Mucosa of stomach (tissue), 1 donor: ENCODE measurements at regions not wholly inside any gene's neighbourhood (a gene's known extent, or its start where the extent isn't known, plus 50 kb on each side); places are given as distances from the start of the nearest gene placed in this dataset.

ENCODE experiments used
- H3K27me3 ChIP-seq: one replicate; pipeline ENCODE4 v1.7.0; 2013; ENCODE audit warnings: mild to moderate bottlenecking, low read length; ENCODE audit not compliant: control insufficient read depth, insufficient read depth
- H3K36me3 ChIP-seq: one replicate; pipeline ENCODE4 v1.7.0; 2013; ENCODE audit warnings: low read length; ENCODE audit not compliant: control insufficient read depth, insufficient read depth
- H3K4me1 ChIP-seq: one replicate; pipeline ENCODE4 v1.7.0; 2013; ENCODE audit warnings: mild to moderate bottlenecking, low read length; ENCODE audit not compliant: control insufficient read depth, insufficient read depth
- H3K4me3 ChIP-seq: one replicate; pipeline ENCODE4 v1.7.0; 2013; ENCODE audit warnings: low read length
- H3K9ac ChIP-seq: one replicate; pipeline ENCODE4 v1.7.0; 2013; ENCODE audit warnings: mild to moderate bottlenecking, low read length, moderate library complexity
- H3K9me3 ChIP-seq: one replicate; pipeline ENCODE4 v1.7.0; 2013; ENCODE audit warnings: mild to moderate bottlenecking, low read length, moderate library complexity; ENCODE audit not compliant: control insufficient read depth
- donor health status: Pancreatic carcinoma.

DNA sequence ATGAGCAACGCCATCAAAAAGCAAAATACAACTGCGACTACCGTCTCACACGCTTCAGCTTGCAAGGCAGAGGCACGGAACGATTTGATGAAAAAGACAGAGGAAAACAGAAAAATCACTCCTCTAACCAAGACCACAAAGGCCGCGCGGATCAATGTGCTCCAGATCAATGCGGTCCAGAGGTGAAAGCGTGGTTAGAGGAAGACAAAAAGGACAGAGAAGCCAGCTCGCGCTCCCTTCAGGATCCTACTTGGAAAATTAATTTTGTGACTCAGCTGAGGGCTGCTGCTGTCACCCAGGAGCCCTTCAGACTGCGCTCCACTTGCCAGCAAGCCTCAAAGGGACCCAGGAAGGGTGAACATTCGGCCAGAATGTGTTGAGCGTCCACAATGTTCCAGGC lies 140.2 kb upstream of the RPS6KA2 start:
- H3K9ac ChIP-seq = no peak overlapping the region
- H3K9me3 ChIP-seq = no peaks in the 10 kb centered on the region
- peaks cover 6% of the 10 kb centered on the region for H3K4me1 ChIP-seq
- H3K36me3 ChIP-seq = no peaks in the 10 kb centered on the region
- H3K4me3 ChIP-seq = no peak overlapping the region
- no peaks in the 10 kb centered on the region for H3K27me3 ChIP-seq

DNA sequence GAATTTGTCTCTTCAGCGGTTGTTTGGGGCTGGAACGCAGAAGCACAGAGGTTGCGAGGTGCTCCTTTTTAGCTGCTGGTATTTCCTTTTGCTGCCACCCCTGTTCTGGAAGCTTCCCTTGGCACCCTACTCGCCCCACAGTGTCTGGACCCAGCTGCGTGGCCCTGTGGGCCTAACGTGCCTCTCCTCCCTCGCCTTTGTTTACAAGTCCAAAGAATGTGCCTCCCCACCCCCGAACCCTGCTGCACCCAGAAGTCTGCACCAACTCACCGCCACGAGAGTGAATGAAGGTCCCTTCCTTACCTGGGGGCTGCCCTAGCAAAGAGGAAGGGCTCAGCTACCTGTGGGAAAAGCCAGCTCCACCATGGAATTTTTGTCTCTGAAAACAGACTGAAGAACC lies 139.7 kb upstream of the RPS6KA2 start:
- Histone ChIP-seq H3K9me3 (no peaks in the 10 kb centered on the region), H3K4me3 (no peak overlapping the region), H3K9ac (no peak overlapping the region), H3K4me1 (peaks cover 6% of the 10 kb centered on the region), H3K27me3 (no peaks in the 10 kb centered on the region), H3K36me3 (no peaks in the 10 kb centered on the region)

DNA sequence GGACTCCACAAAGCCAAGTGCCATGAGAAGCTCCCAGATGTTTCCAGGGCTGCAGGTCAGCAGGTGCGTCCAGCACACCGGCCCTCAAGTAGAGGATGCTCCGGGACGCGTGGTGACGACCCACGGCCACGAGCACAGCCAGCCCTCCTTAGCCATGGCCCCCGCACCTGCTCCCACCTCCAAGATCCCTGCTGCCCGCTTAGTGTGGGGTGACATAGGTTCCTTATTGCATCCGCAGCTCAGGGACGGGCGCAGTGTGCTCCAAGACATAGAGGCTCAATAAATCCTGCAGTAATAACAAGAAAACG lies 138.1 kb upstream of the RPS6KA2 start:
- Histone ChIP-seq H3K4me1 (peaks cover 6% of the 10 kb centered on the region), H3K9ac (no peak overlapping the region), H3K27me3 (no peaks in the 10 kb centered on the region), H3K9me3 (no peaks in the 10 kb centered on the region), H3K36me3 (no peaks in the 10 kb centered on the region), H3K4me3 (no peak overlapping the region)

DNA sequence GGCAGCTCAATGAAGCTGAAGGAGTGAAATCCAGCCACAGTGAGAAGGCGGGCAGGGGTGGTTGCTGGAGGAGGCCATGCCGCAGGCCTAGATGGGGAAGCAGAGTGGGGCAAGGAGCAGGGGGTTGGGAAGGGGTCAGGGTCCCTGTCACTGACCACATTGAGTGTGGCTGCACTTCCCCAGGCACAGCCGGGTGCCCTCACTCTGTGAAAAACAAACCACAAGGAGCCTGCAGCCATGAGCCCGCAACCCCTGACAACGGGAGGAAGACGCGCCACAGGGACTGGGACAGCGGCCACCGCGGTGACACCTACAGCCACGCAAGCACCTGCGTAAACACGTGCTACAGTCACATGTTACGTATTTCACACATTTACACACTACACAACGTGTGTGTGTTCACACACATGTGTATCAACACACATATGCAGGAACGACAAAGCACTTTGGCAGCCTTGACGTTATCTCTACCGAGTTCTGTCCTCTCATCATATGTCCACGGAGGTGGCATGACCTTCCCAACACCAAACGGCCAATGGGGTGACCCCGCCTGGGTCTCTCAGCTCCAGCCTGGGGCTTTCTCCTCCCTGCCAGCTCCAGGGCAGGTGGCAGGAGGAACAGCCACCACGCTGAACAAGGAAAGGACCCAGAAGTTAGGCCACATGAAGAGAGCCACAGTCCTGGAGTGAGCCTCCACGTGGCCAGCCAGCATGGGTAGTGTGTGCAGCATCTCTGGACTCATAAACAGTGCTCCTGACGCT lies 137.6 kb upstream of the RPS6KA2 start:
- Histone ChIP-seq H3K4me3 (no peak overlapping the region), H3K9me3 (no peaks in the 10 kb centered on the region), H3K9ac (no peak overlapping the region), H3K4me1 (peaks cover 6% of the 10 kb centered on the region), H3K27me3 (no peaks in the 10 kb centered on the region), H3K36me3 (no peaks in the 10 kb centered on the region)

DNA sequence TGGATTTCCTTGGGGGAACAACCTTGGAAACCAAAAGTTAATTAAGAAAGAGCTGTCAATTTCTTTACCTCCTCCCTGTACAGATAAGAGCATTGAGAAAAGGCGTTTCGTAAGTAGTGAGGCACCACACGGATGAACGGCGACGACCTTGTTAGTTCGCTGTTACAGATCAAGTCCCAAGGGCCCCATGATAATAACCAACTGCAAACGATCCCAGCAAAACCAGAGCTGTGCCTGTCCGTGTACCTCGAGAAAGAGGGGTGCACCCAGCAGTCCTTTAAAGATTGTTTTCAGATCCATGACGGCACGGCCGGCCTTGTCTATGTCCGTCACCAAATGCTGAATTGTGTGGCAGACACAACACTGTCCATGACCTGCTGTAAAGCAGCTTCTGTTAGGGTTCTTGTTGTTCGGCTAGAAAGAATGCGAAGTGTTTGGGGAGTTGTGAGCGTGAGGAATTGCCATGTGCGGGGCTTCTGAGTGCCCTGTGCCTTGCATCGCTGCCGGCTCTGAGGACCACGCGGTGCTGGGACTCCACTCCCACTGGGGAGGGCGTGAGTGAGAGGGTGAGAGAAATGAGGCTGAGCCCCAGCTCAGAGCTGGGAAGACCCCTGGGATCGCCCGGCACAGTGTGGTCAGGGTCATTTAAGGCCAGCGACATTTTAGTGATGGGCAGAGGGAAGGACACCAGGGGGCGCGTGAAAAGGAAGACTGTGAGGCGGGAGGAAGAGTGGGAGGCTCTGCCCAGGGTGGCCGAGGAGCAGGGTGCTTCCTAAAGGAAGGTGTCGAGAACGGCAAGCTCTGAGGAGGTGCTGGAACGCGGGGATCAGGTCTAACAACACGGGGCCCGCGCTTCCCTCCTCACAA lies 136.8 kb upstream of the RPS6KA2 start:
- H3K27me3 ChIP-seq = no peaks in the 10 kb centered on the region
- peaks cover 6% of the 10 kb centered on the region for H3K4me1 ChIP-seq
- H3K9ac ChIP-seq = no peak overlapping the region
- H3K4me3 ChIP-seq = no peak overlapping the region
- no peaks in the 10 kb centered on the region for H3K9me3 ChIP-seq
- H3K36me3 ChIP-seq = no peaks in the 10 kb centered on the region

DNA sequence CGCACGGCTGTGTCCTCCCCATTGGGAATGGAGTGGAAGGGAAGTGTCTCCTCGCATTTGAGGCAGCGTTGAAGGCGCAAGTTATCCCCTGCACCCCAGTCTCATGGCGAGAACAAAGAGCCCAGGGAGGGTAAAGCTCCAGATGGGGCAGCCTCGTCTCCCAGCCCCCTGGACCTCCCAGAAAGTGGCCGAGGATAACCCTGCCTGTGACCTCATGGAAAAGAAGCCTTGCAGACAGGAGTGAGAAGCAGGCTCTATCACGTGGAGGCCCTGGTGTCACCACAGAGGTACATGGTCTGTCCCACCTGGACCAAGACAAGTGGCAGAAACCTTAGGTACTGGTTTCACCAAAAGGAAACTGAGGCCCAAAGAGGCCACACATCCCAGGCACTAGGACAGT lies 134.8 kb upstream of the RPS6KA2 start:
- Histone ChIP-seq H3K9ac (no peak overlapping the region), H3K9me3 (no peaks in the 10 kb centered on the region), H3K4me1 (peaks cover 5% of the 10 kb centered on the region), H3K4me3 (no peak overlapping the region), H3K27me3 (no peaks in the 10 kb centered on the region), H3K36me3 (no peaks in the 10 kb centered on the region)

DNA sequence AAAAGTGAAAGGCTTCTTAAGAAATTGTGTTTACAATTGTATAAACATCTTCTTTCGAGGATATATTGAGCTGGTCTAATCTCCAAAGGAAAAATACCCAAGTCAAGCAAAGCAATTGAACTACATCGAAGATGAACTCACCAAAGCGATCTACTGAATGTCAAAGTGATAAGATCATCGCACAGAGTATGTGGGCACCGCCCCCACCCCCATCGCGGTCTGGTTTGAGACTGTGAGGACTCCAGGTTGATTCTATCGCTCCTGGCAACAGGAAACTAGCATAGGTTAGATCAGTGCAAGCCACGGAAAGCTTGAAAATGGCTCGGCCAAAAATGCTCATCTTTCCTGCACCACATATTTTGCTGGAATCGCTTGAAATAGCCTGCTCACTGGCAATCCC lies 133.2 kb upstream of the RPS6KA2 start:
- Histone ChIP-seq H3K9me3 (no peaks in the 10 kb centered on the region), H3K4me3 (no peak overlapping the region), H3K4me1 (no peaks in the 10 kb centered on the region), H3K9ac (no peak overlapping the region), H3K36me3 (no peaks in the 10 kb centered on the region), H3K27me3 (no peaks in the 10 kb centered on the region)

DNA sequence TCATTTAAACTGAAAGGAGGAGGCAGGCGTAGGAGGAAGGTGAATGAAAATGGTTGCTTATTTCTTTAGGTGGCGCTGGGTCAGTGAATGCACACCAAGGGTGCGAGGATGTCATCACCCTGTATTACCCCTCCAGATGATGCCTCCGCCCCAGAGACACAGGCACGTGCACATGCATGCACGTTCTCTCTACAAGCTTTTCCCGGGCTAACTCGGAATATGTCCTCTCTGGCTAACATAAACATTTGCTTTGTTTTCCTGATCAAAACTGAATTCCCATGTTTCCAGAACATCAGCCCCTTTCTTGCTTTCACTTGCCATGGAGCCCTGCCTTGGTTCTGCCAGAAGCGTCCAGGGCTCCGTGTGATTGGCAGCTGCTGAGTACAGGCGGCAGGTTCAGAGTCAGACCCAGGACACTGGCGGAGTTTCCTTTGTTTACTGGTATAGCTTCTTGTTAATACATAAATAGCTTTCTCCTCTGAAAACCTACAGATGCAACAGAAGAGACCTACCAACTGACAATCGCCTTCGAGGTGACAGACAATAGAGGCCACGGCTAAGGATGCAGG lies 131.2 kb upstream of the RPS6KA2 start:
- no peaks in the 10 kb centered on the region for H3K36me3 ChIP-seq
- no peak overlapping the region for H3K4me3 ChIP-seq
- no peaks in the 10 kb centered on the region for H3K4me1 ChIP-seq
- H3K9me3 ChIP-seq = no peaks in the 10 kb centered on the region
- no peak overlapping the region for H3K9ac ChIP-seq
- H3K27me3 ChIP-seq = no peaks in the 10 kb centered on the region

DNA sequence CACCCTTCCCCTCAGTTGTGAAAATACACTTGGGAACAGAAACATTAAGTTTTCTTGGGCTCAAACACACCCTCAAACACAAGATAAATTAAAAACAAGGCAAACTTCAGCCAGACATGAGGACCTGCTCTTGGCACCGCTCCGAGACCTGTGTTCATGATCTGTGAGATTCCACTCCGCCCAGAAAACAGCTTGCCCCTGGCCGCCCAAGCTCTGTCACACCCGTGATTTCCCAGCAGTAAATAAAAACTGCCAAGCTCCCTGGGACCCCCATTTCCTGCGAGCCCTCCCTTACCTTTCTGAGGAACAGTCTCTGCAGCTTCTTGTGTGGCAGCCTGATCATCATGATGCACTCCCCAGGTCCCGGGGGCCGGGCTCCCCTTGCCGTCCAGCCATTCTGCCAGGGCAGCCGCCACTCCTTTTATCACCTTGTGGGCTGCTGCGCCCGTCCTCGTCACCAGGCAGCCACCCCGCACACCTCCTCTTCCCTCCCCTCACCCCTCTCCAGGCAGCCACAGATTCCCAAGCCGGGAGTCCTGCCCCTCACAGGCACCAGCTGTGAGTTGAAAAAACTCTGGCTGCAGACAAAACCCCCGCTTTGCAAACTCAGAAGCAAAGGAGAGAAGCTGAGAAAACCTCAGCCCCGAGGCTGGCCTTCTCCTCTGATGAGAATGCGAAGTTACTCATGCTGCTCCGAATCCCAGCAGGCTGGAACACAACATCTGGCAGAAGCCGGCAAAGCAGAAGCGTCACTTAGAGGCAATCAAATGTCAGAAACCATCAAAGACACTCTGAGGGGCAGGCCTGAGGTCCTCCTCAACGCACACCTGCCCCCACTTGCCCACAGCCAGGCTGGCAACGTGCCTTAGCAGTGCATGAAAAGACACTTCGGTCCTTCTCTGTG lies 130.4 kb upstream of the RPS6KA2 start:
- Histone ChIP-seq H3K36me3 (no peaks in the 10 kb centered on the region), H3K9me3 (no peaks in the 10 kb centered on the region), H3K27me3 (no peaks in the 10 kb centered on the region), H3K4me3 (no peak overlapping the region), H3K9ac (no peak overlapping the region), H3K4me1 (no peaks in the 10 kb centered on the region)

DNA sequence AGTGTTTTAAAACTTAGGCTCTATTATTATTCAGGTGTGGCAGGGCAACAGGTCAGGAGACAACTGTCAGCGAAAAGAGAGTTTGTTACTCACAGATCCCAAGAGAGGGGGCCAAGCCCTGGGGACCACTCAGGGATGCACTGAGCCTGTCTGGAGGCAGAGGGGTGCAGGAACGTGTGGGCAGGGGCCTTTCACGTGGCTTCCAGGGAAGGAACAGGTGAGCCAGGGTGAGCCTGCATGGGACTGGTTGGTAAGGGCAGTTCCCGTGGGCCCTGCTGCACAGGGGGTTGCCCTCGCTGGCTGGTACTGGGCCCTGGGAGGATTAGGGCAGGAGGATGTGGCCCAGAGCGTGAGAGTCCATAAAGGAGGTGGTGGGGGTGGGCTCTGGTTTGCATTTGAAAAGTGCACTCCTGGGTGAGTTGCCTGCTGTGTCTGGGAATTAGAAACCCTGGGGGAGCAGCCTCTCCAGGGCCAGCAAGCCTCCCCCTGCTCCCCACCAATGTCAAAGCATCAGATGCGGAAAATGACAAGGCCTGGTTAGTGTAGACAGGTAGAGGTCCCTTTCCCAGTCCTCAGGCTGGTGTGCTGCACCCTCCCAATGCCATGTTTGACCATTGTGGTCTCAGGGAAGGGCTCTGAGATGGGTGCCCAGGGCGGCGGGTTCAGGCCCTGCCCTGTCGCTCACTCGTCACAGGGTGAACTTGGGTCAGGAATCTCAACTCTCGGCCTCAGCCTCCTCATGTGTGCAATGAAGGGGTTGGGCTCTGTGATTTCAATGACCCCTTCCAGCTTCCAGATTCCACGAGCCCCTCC lies 127.4 kb upstream of the RPS6KA2 start:
- no peak overlapping the region for H3K9ac ChIP-seq
- H3K4me1 ChIP-seq = no peaks in the 10 kb centered on the region
- no peaks in the 10 kb centered on the region for H3K36me3 ChIP-seq
- no peak overlapping the region for H3K4me3 ChIP-seq
- H3K27me3 ChIP-seq = no peaks in the 10 kb centered on the region
- H3K9me3 ChIP-seq = no peaks in the 10 kb centered on the region
